HEK293 (cell line): ENCODE measurements at regions not wholly inside any gene's neighbourhood (a gene's known extent, or its start where the extent isn't known, plus 50 kb on each side); places are given as distances from the start of the nearest gene placed in this dataset.

ENCODE experiments used
- CTCF ChIA-PET: fragments of 350-600 bp; formaldehyde crosslinking; extraction: SDS; loops from one replicate; lab custom pipeline; 2021; ENCODE audit warnings: antibody characterized with exemption; lab: Yijun Ruan, JAX
- POLR2A ChIA-PET: fragments of 300-600 bp; formaldehyde crosslinking; extraction: SDS; loops from one replicate; lab custom pipeline; 2020; ENCODE audit warnings: antibody characterized with exemption, inconsistent platforms; lab: Yijun Ruan, JAX
- H3K27ac ChIP-seq: fragments of 200-500 bp; sonication (Bioruptor generic); 2 replicates; pipeline ENCODE4 v1.5.1; 2014; ENCODE audit warnings: low read depth, low read length, control low read depth, inconsistent platforms; ENCODE audit errors: extremely low read depth
- H3K36me3 ChIP-seq, 2 experiments: fragments of 200-500 bp in 1 of 2; sonication (Bioruptor generic) in 1 of 2; 1 replicate in 1 of 2; 2 replicates in 1 of 2; pipeline ENCODE4 v1.5.1; 2014 to 2017; ENCODE audit warnings: inconsistent platforms in 2 of 2, low read length in 2 of 2; ENCODE audit not compliant: control insufficient read depth in 2 of 2, insufficient read depth in 1 of 2
- H3K4me1 ChIP-seq: fragments of 200-500 bp; sonication (Bioruptor generic); 2 replicates; pipeline ENCODE4 v1.5.1; 2014; ENCODE audit warnings: mild to moderate bottlenecking, low read length, inconsistent platforms; ENCODE audit not compliant: control insufficient read depth, insufficient read depth
- H3K4me3 ChIP-seq: 2 replicates; pipeline ENCODE4 v1.5.1; 2011; ENCODE audit warnings: low read depth, mild to moderate bottlenecking, control low read depth, low read length, moderate library complexity
- H3K9me3 ChIP-seq: fragments of 200-500 bp; sonication (Bioruptor generic); 2 replicates; pipeline ENCODE4 v1.5.1; 2014; ENCODE audit warnings: low read depth, low read length, inconsistent platforms; ENCODE audit not compliant: control insufficient read depth, insufficient read depth
- EGR2 ChIP-seq: fragments of 450-650 bp; formaldehyde crosslinking; IDR thresholded peaks from 2 replicates; pipeline ENCODE4 v1.5.1; 2016; ENCODE audit warnings: low read depth, missing biosample characterization, missing genetic modification characterization
- MYNN ChIP-seq: fragments of 450-650 bp; formaldehyde crosslinking; IDR thresholded peaks from 2 replicates; pipeline ENCODE4 v1.5.1; 2016; ENCODE audit warnings: missing biosample characterization, missing genetic modification characterization, borderline replicate concordance
- SCRT1 ChIP-seq: fragments of 450-650 bp; formaldehyde crosslinking; IDR thresholded peaks from 2 replicates; pipeline ENCODE4 v1.5.1; 2016; ENCODE audit warnings: missing biosample characterization, missing genetic modification characterization, borderline replicate concordance
- ZNF10 ChIP-seq: fragments of 450-650 bp; formaldehyde crosslinking; IDR thresholded peaks from 2 replicates; pipeline ENCODE4 v1.5.1; 2017; ENCODE audit warnings: missing biosample characterization, missing genetic modification characterization
- ZNF157 ChIP-seq: fragments of 450-650 bp; formaldehyde crosslinking; IDR thresholded peaks from 2 replicates; pipeline ENCODE4 v1.5.1; 2016; ENCODE audit warnings: missing biosample characterization, missing genetic modification characterization
- ZNF16 ChIP-seq: fragments of 450-650 bp; formaldehyde crosslinking; IDR thresholded peaks from 2 replicates; pipeline ENCODE4 v1.5.1; 2016; ENCODE audit warnings: low read depth, missing biosample characterization, missing genetic modification characterization
- ZNF19 ChIP-seq: fragments of 450-650 bp; formaldehyde crosslinking; IDR thresholded peaks from 2 replicates; pipeline ENCODE4; 2016; ENCODE audit warnings: missing biosample characterization, missing genetic modification characterization, low read depth
- ZNF2 ChIP-seq: fragments of 450-650 bp; formaldehyde crosslinking; IDR thresholded peaks from 2 replicates; pipeline ENCODE4 v1.5.1; 2016; ENCODE audit warnings: missing biosample characterization, missing genetic modification characterization
- ZNF302 ChIP-seq: fragments of 450-650 bp; formaldehyde crosslinking; IDR thresholded peaks from 2 replicates; pipeline ENCODE4 v1.5.1; 2016; ENCODE audit warnings: missing biosample characterization, missing genetic modification characterization, low read depth
- ZNF341 ChIP-seq: fragments of 450-650 bp; formaldehyde crosslinking; IDR thresholded peaks from 2 replicates; pipeline ENCODE4; 2016; ENCODE audit warnings: low read depth, missing biosample characterization, missing genetic modification characterization
- ZNF423 ChIP-seq: fragments of 450-650 bp; formaldehyde crosslinking; IDR thresholded peaks from 2 replicates; pipeline ENCODE4 v1.5.1; 2016; ENCODE audit warnings: missing biosample characterization, missing genetic modification characterization
- ZNF426 ChIP-seq: fragments of 450-650 bp; formaldehyde crosslinking; IDR thresholded peaks from 2 replicates; pipeline ENCODE4 v1.5.1; 2017; ENCODE audit warnings: missing biosample characterization, missing genetic modification characterization, mild to moderate bottlenecking, inconsistent platforms, moderate library complexity
- ZNF48 ChIP-seq: fragments of 450-650 bp; formaldehyde crosslinking; IDR thresholded peaks from 2 replicates; pipeline ENCODE4 v1.5.1; 2016; ENCODE audit warnings: missing biosample characterization, missing genetic modification characterization
- ZNF501 ChIP-seq: fragments of 450-650 bp; formaldehyde crosslinking; IDR thresholded peaks from 2 replicates; pipeline ENCODE4 v1.5.1; 2016; ENCODE audit warnings: missing biosample characterization, missing genetic modification characterization
- ZNF555 ChIP-seq: fragments of 450-650 bp; formaldehyde crosslinking; conservative IDR thresholded peaks from 2 replicates; pipeline ENCODE4 v1.5.1; 2017; ENCODE audit warnings: missing biosample characterization, mild to moderate bottlenecking, missing genetic modification characterization, inconsistent platforms
- ZNF585B ChIP-seq: fragments of 450-650 bp; formaldehyde crosslinking; IDR thresholded peaks from 2 replicates; pipeline ENCODE4 v1.5.1; 2016; ENCODE audit warnings: missing biosample characterization, missing genetic modification characterization
- ZNF624 ChIP-seq: fragments of 450-650 bp; formaldehyde crosslinking; IDR thresholded peaks from 2 replicates; pipeline ENCODE4 v1.5.1; 2017; ENCODE audit warnings: missing biosample characterization, missing genetic modification characterization
- ZNF626 ChIP-seq: fragments of 450-650 bp; sonication (Bioruptor Pico); formaldehyde crosslinking; IDR thresholded peaks from 2 replicates; pipeline ENCODE4 v1.5.1; 2018; ENCODE audit warnings: missing biosample characterization, missing genetic modification characterization, inconsistent platforms
- ZNF660 ChIP-seq: fragments of 450-650 bp; IDR thresholded peaks from 2 replicates; pipeline ENCODE4 v1.5.1; 2018; ENCODE audit warnings: missing biosample characterization, mild to moderate bottlenecking, missing genetic modification characterization
- ZNF707 ChIP-seq: fragments of 450-650 bp; formaldehyde crosslinking; IDR thresholded peaks from 2 replicates; pipeline ENCODE4 v1.5.1; 2016; ENCODE audit warnings: missing biosample characterization, missing genetic modification characterization
- ZNF768 ChIP-seq: fragments of 450-650 bp; formaldehyde crosslinking; IDR thresholded peaks from 2 replicates; pipeline ENCODE4 v1.5.1; 2018; ENCODE audit warnings: missing biosample characterization, mild to moderate bottlenecking, missing genetic modification characterization
- ZXDB ChIP-seq: fragments of 450-650 bp; formaldehyde crosslinking; IDR thresholded peaks from 2 replicates; pipeline ENCODE4 v1.5.1; 2016; ENCODE audit warnings: missing biosample characterization, missing genetic modification characterization
- TF ChIP-seq, protein P1 (sequence below): fragments of 450-650 bp; formaldehyde crosslinking; IDR thresholded peaks from 2 replicates; pipeline ENCODE4 v1.5.1; 2016; ENCODE audit warnings: missing biosample characterization, missing genetic modification characterization
- TF ChIP-seq, protein P2 (sequence below): fragments of 450-650 bp; formaldehyde crosslinking; IDR thresholded peaks from 2 replicates; pipeline ENCODE4 v1.5.1; 2016; ENCODE audit warnings: missing biosample characterization, missing genetic modification characterization
- TF ChIP-seq, protein P3 (sequence below): fragments of 450-650 bp; formaldehyde crosslinking; IDR thresholded peaks from 2 replicates; pipeline ENCODE4 v1.5.1; 2017; ENCODE audit warnings: missing biosample characterization, missing genetic modification characterization
- TF ChIP-seq, protein P4 (sequence below): fragments of 450-650 bp; formaldehyde crosslinking; conservative IDR thresholded peaks from 2 replicates; pipeline ENCODE4 v1.5.1; 2016; ENCODE audit warnings: low read depth, missing biosample characterization, missing genetic modification characterization

DNA sequence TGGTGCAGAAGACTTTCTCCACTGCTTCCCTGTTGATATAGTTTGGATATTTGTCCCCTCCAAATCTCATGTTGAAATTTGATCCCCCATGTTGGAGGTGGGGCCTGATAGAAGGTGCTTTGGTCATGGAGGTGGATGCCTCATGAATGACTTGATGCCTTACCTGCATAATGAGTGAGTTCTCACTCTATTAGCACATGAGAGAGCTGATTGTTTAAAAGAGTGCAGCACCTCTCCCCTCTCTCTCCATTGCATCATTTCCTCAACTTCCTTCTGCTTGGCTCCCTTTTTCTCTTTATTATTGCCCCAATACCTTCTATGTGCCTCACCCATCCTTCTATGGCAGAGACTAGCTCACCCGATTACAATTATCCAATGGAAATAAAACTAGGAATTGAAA, 90.8 kb upstream of the COX10 start:
- TF ChIP-seq ZNF555 (tag by site-specific recombination) (no peak), MYNN (tag by site-specific recombination) (no peak), SCRT1 (no peak), ZNF16 (tag by site-specific recombination) (no peak), ZNF157 (tag by site-specific recombination) (no peak), ZNF2 (tag by site-specific recombination) (no peak), ZNF302 (no peak), ZNF626 (tag by site-specific recombination) (no peak), ZNF585B (tag by site-specific recombination) (no peak), ZNF48 (tag by site-specific recombination) (no peak), ZXDB (no peak), ZNF426 (tag by site-specific recombination) (no peak), ZNF10 (tag by site-specific recombination) (no peak), ZNF501 (tag by site-specific recombination) (no peak), ZNF768 (tag by site-specific recombination) (no peak)
- TF ChIP-seq, protein P1, sequence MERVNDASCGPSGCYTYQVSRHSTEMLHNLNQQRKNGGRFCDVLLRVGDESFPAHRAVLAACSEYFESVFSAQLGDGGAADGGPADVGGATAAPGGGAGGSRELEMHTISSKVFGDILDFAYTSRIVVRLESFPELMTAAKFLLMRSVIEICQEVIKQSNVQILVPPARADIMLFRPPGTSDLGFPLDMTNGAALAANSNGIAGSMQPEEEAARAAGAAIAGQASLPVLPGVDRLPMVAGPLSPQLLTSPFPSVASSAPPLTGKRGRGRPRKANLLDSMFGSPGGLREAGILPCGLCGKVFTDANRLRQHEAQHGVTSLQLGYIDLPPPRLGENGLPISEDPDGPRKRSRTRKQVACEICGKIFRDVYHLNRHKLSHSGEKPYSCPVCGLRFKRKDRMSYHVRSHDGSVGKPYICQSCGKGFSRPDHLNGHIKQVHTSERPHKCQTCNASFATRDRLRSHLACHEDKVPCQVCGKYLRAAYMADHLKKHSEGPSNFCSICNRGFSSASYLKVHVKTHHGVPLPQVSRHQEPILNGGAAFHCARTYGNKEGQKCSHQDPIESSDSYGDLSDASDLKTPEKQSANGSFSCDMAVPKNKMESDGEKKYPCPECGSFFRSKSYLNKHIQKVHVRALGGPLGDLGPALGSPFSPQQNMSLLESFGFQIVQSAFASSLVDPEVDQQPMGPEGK = no peak
- TF ChIP-seq, protein P2, sequence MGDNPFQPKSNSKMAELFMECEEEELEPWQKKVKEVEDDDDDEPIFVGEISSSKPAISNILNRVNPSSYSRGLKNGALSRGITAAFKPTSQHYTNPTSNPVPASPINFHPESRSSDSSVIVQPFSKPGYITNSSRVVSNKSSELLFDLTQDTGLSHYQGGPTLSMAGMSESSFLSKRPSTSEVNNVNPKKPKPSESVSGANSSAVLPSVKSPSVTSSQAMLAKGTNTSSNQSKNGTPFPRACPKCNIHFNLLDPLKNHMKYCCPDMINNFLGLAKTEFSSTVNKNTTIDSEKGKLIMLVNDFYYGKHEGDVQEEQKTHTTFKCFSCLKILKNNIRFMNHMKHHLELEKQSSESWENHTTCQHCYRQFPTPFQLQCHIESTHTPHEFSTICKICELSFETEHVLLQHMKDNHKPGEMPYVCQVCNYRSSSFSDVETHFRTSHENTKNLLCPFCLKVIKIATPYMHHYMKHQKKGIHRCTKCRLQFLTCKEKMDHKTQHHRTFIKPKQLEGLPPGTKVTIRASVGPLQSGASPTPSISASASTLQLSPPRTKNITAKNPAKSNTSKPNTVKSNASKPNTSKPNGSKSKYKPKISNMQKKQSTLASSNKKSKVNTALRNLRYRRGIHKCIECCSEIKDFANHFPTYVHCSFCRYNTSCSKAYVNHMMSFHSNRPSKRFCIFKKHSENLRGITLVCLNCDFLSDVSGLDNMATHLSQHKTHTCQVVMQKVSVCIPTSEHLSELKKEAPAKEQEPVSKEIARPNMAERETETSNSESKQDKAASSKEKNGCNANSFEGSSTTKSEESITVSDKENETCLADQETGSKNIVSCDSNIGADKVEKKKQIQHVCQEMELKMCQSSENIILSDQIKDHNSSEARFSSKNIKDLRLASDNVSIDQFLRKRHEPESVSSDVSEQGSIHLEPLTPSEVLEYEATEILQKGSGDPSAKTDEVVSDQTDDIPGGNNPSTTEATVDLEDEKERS (tag by site-specific recombination) = no peak
- TF ChIP-seq, protein P3, sequence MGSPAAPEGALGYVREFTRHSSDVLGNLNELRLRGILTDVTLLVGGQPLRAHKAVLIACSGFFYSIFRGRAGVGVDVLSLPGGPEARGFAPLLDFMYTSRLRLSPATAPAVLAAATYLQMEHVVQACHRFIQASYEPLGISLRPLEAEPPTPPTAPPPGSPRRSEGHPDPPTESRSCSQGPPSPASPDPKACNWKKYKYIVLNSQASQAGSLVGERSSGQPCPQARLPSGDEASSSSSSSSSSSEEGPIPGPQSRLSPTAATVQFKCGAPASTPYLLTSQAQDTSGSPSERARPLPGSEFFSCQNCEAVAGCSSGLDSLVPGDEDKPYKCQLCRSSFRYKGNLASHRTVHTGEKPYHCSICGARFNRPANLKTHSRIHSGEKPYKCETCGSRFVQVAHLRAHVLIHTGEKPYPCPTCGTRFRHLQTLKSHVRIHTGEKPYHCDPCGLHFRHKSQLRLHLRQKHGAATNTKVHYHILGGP = no peak
- Histone ChIP-seq H3K36me3 (no peaks in the 10 kb centered on the region), H3K4me3 (no peak overlapping the region), H3K27ac (no peak overlapping the region), H3K9me3 (no peaks in the 10 kb centered on the region), H3K4me1 (peaks cover 3% of the 10 kb centered on the region; the same call in 1 of the 2 replicates)
- CTCF ChIA-PET = no interaction called here
- POLR2A ChIA-PET = no interaction called here

DNA sequence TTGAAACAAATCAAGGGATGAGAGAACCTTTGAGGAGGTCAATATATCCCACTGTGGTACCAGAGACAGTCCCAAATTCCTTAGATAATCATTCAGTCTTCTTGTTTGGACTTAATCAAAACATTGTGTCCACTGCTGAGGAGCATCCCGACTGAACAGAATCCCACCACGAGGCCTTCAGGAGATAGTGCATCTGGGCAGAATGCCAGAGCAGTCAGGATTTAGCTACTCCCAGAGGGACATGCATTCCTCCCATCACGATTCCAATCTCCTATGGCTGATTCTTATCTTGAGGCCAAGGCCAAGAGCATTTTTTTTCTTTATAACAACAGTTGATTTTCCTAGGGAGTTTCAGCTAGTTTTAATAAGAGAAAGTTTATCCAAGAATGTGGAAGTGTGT, 87.4 kb upstream of the COX10 start:
- no peak overlapping the region for H3K4me3 ChIP-seq
- no peak overlapping the region for H3K27ac ChIP-seq
- ChIA-PET CTCF (interaction anchor here (0.9 kb wide), 1 partner anchor 39 kb away, joined by 3 read pairs; no protein-coding TSS in a partner anchor), POLR2A (interaction anchor here (1.1 kb wide), 1 partner anchor 319 kb away, joined by 3 read pairs; the partner anchor contains the start of gene HS3ST3B1)
- H3K36me3 ChIP-seq = no peaks in the 10 kb centered on the region
- peaks cover 3% of the 10 kb centered on the region; the same call in 1 of the 2 replicates for H3K4me1 ChIP-seq
- H3K9me3 ChIP-seq = no peaks in the 10 kb centered on the region
- TF ChIP-seq ZNF341 (tag by site-specific recombination) = no peak
- TF ChIP-seq ZNF19 (tag by site-specific recombination) = no peak
- TF ChIP-seq ZNF624 (tag by site-specific recombination) = no peak
- TF ChIP-seq ZNF423 (tag by site-specific recombination) = no peak
- no peak for TF ChIP-seq EGR2 (tag by site-specific recombination)
- no peak for TF ChIP-seq ZNF157 (tag by site-specific recombination)
- TF ChIP-seq ZNF660 (tag by site-specific recombination) = no peak
- no peak for TF ChIP-seq ZNF707
- TF ChIP-seq, protein P4, sequence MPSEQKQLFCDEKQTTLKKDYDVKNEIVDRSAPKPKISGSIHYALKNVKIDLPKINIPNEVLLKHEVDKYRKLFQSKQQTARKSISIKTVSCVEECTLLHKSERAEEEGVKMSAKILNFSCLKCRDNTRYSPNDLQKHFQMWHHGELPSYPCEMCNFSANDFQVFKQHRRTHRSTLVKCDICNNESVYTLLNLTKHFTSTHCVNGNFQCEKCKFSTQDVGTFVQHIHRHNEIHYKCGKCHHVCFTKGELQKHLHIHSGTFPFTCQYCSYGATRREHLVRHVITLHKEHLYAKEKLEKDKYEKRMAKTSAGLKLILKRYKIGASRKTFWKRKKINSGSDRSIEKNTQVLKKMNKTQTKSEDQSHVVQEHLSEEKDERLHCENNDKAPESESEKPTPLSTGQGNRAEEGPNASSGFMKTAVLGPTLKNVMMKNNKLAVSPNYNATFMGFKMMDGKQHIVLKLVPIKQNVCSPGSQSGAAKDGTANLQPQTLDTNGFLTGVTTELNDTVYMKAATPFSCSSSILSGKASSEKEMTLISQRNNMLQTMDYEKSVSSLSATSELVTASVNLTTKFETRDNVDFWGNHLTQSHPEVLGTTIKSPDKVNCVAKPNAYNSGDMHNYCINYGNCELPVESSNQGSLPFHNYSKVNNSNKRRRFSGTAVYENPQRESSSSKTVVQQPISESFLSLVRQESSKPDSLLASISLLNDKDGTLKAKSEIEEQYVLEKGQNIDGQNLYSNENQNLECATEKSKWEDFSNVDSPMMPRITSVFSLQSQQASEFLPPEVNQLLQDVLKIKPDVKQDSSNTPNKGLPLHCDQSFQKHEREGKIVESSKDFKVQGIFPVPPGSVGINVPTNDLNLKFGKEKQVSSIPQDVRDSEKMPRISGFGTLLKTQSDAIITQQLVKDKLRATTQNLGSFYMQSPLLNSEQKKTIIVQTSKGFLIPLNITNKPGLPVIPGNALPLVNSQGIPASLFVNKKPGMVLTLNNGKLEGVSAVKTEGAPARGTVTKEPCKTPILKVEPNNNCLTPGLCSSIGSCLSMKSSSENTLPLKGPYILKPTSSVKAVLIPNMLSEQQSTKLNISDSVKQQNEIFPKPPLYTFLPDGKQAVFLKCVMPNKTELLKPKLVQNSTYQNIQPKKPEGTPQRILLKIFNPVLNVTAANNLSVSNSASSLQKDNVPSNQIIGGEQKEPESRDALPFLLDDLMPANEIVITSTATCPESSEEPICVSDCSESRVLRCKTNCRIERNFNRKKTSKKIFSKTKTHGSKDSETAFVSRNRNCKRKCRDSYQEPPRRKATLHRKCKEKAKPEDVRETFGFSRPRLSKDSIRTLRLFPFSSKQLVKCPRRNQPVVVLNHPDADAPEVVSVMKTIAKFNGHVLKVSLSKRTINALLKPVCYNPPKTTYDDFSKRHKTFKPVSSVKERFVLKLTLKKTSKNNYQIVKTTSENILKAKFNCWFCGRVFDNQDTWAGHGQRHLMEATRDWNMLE (tag by site-specific recombination) = no peak
